ENCODE measurements at regions not wholly inside any gene's neighbourhood (a gene's known extent, or its start where the extent isn't known, plus 50 kb on each side); places are given as distances from the start of the nearest gene placed in this dataset.

DNA sequence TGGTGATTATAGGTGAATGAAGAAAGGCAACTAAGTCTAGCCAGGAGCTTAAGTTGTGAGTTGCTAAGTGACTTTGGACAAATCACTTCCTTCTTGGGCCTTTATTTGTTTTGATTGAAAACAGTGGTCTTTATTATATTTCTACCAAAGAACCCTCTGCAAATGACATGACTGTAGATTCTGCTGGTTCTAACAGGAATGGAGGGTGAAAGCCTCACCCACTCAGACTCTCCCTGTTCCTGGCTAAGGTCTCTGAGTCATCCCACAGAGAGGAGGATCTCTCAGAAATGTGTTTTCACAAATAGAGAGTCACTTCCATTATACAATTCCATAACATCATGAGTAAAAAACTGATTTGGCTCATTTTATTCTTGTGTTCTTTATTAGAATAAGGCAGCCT is 583.9 kb upstream of the LRRC4C start:
- no peaks in the 10 kb centered on the region for H3K9me3 ChIP-seq (replicated peaks; ENCODE audit: insufficient read depth, low read length)
- no peaks in the 10 kb centered on the region for H3K27me3 ChIP-seq (replicated peaks; ENCODE audit: insufficient read depth, low read length)
- H3K9me2 ChIP-seq (replicated peaks; ENCODE audit: insufficient read depth, low read length): no peaks in the 10 kb centered on the region

DNA sequence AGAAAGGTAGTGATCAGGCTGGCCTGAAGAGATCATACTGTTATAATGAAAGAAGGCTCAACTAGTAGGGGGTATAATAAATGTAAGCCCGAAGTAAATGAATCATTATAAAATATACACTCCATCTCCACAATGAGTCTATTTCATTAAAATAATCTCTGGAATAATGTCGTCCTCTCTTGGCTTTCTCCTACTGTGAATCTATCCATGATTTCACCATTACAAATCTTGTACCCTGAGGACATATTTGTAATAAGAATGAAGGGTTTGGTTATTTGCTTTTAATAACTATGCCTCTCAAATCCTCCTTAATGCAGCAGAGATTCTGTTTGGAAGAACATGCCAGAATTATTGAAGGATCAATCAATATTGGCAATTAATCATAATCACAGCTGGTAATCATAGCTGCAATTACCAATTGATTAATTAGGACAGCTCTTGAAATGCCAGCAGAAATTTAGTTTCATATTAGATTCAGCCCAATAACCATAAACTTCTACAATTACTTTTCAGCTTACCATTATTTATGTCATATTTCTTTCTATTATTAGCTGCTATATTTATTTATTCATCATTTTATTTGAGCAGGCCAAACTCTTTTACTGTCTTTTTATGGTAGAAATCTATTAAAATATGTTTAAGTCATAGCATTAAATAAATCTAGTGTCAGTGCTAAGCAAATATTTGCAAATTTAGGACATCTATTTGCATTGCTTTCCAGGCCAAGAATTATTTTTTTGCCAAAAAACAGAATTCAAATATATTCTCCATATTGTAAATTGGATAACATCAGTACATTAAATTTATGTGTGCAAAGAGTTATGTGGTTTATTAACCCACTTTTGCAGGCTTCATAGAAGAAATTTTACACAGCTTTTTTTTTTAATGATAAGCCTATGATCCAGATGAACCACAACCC is 588.4 kb upstream of the LRRC4C start:
- no peaks in the 10 kb centered on the region for H3K36me3 ChIP-seq (replicated peaks; ENCODE audit: insufficient read depth, low read length)
- H3K4me3 ChIP-seq (ENCODE audit: low read length): no peak overlapping the region
- no peak overlapping the region for H3K27ac ChIP-seq (ENCODE audit: low read length)
- DNase-seq: no peak
- TF ChIP-seq EZH2phosphoT487 (IDR thresholded peaks at IDR 0.05; ENCODE audit: low read length): no peak
- no peak for TF ChIP-seq EZH2 (optimal IDR thresholded peaks at IDR 0.05; ENCODE audit: low read depth, low read length)
- TF ChIP-seq, protein P1, sequence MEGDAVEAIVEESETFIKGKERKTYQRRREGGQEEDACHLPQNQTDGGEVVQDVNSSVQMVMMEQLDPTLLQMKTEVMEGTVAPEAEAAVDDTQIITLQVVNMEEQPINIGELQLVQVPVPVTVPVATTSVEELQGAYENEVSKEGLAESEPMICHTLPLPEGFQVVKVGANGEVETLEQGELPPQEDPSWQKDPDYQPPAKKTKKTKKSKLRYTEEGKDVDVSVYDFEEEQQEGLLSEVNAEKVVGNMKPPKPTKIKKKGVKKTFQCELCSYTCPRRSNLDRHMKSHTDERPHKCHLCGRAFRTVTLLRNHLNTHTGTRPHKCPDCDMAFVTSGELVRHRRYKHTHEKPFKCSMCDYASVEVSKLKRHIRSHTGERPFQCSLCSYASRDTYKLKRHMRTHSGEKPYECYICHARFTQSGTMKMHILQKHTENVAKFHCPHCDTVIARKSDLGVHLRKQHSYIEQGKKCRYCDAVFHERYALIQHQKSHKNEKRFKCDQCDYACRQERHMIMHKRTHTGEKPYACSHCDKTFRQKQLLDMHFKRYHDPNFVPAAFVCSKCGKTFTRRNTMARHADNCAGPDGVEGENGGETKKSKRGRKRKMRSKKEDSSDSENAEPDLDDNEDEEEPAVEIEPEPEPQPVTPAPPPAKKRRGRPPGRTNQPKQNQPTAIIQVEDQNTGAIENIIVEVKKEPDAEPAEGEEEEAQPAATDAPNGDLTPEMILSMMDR (IDR thresholded peaks at IDR 0.05; ENCODE audit: low read length): no peak
- H3K9ac ChIP-seq (ENCODE audit: low read length): no peak overlapping the region
- no peaks in the 10 kb centered on the region for H3K9me3 ChIP-seq (replicated peaks; ENCODE audit: insufficient read depth, low read length)
- no peaks in the 10 kb centered on the region for H4K20me1 ChIP-seq (ENCODE audit: insufficient read depth, low read length)
- H3K27me3 ChIP-seq (replicated peaks; ENCODE audit: insufficient read depth, low read length): no peaks in the 10 kb centered on the region
- H3K4me2 ChIP-seq (ENCODE audit: low read depth, low read length): no peak overlapping the region
- no peaks in the 10 kb centered on the region for H3F3A ChIP-seq (ENCODE audit: insufficient read depth, low read length)
- no peaks in the 10 kb centered on the region for H3K9me2 ChIP-seq (replicated peaks; ENCODE audit: insufficient read depth, low read length)
- H2AFZ ChIP-seq (ENCODE audit: low read length): no peak overlapping the region
- no peaks in the 10 kb centered on the region for H3K79me2 ChIP-seq (ENCODE audit: low read length)
- no peaks in the 10 kb centered on the region for H3K4me1 ChIP-seq (ENCODE audit: low read length)

More for the DNA sequence above, 583.9 kb upstream of the LRRC4C start:
- no peaks in the 10 kb centered on the region for H4K20me1 ChIP-seq (ENCODE audit: insufficient read depth, low read length)
- H3K36me3 ChIP-seq (replicated peaks; ENCODE audit: insufficient read depth, low read length): no peaks in the 10 kb centered on the region
- H3K4me2 ChIP-seq (ENCODE audit: low read depth, low read length): no peak overlapping the region
- DNase-seq: no peak
- no peak overlapping the region for H3K27ac ChIP-seq (ENCODE audit: low read length)
- no peaks in the 10 kb centered on the region for H3K79me2 ChIP-seq (ENCODE audit: low read length)
- H3K4me3 ChIP-seq (ENCODE audit: low read length): no peak overlapping the region
- H3K9ac ChIP-seq (ENCODE audit: low read length): no peak overlapping the region
- H3F3A ChIP-seq (ENCODE audit: insufficient read depth, low read length): no peaks in the 10 kb centered on the region
- H3K4me1 ChIP-seq (ENCODE audit: low read length): no peaks in the 10 kb centered on the region
- no peak for TF ChIP-seq EZH2 (optimal IDR thresholded peaks at IDR 0.05; ENCODE audit: low read depth, low read length)
- TF ChIP-seq EZH2phosphoT487 (IDR thresholded peaks at IDR 0.05; ENCODE audit: low read length): no peak
- TF ChIP-seq, protein P1 (IDR thresholded peaks at IDR 0.05; ENCODE audit: low read length): no peak
- H2AFZ ChIP-seq (ENCODE audit: low read length): no peak overlapping the region

DNA sequence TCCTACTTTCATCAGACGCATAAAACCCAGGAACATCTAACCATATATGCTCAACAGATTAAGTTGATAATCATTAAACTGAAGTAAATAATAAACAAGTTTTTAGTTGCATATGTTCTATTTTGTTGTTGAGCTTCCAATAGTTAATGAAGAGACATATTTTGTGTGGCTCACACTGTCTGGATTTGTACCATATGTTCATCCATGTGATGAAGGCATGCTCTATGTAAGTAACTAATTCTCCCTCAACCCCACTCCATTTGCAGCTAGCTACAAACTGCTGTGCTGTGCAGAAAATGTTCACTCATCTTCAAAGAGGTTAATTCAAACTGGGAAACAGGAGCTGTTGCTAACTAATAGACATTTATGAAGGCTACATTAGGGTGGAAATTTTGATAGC is 589.7 kb upstream of the LRRC4C start:
- DNase-seq: no peak
- H3K9ac ChIP-seq (ENCODE audit: low read length): no peak overlapping the region
- no peak overlapping the region for H3K4me3 ChIP-seq (ENCODE audit: low read length)
- TF ChIP-seq EZH2phosphoT487 (IDR thresholded peaks at IDR 0.05; ENCODE audit: low read length): no peak
- no peak for TF ChIP-seq EZH2 (optimal IDR thresholded peaks at IDR 0.05; ENCODE audit: low read depth, low read length)
- TF ChIP-seq, protein P1 (IDR thresholded peaks at IDR 0.05; ENCODE audit: low read length): no peak
- no peak overlapping the region for H2AFZ ChIP-seq (ENCODE audit: low read length)
- H3K4me2 ChIP-seq (ENCODE audit: low read depth, low read length): no peak overlapping the region
- no peaks in the 10 kb centered on the region for H3K9me3 ChIP-seq (replicated peaks; ENCODE audit: insufficient read depth, low read length)
- no peaks in the 10 kb centered on the region for H3K36me3 ChIP-seq (replicated peaks; ENCODE audit: insufficient read depth, low read length)
- no peak overlapping the region for H3K27ac ChIP-seq (ENCODE audit: low read length)
- H4K20me1 ChIP-seq (ENCODE audit: insufficient read depth, low read length): no peaks in the 10 kb centered on the region
- no peaks in the 10 kb centered on the region for H3K4me1 ChIP-seq (ENCODE audit: low read length)
- H3F3A ChIP-seq (ENCODE audit: insufficient read depth, low read length): no peaks in the 10 kb centered on the region
- H3K27me3 ChIP-seq (replicated peaks; ENCODE audit: insufficient read depth, low read length): no peaks in the 10 kb centered on the region
- H3K9me2 ChIP-seq (replicated peaks; ENCODE audit: insufficient read depth, low read length): no peaks in the 10 kb centered on the region
- H3K79me2 ChIP-seq (ENCODE audit: low read length): no peaks in the 10 kb centered on the region

All from MM.1S (cell line).